Left forelimb (tissue), 1 donor: ENCODE measurements at regions not wholly inside any gene's neighbourhood (a gene's known extent, or its start where the extent isn't known, plus 50 kb on each side); places are given as distances from the start of the nearest gene placed in this dataset.

Source experiments
- DNase-seq: peaks from one replicate; pipeline ENCODE4 v3.0.0-alpha.2; 2018; ENCODE audit warnings: low spot score

DNA sequence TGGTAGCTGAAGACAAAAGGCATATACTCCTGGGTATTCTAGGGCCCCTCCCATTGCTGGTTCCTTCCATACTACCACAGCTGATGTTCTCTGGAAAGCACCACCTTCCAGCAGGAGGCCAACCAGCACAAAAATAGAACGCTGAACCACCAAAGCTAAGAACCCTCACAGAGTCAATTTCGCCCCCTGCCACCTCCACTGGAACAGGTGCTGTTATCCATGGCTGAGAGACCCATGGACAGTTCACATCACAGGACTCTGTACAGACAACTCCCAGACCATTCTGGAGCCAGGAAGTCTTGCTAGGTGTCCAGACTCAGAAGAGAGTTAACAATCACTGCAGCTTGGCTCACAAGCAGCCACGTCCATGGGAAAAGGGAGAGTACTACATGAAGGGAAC, 1851.5 kb upstream of the NUDT12 start:
- no peak for DNase-seq

DNA sequence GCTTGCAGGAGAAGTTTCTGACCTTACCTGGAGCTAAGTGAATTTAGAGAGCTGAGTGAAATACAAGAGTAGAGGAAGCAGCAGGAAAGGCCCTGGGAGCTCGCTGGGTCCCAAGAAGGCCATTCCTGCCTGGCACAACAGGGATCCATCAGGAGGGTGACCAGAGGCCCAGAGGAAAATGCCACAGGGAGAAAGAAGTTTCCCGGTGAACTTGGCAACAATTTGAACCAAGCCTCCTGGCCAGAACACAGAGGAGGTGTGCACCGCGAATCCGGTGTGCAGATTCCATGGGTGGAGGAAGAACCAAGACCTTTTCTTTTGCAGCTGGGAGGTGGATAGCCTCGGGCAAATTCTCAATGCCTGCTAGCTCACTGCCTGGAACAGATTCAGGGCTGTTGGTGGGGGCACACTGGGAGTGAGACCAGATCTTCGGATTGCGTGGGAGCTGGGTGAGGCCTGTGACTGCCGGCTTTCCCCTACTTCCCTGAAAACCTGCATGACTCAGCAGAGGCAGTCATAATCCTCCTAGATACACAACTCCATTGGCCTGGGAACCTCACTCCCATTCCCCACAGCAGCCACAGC, 1850.9 kb upstream of the NUDT12 start:
- DNase-seq = no peak

DNA sequence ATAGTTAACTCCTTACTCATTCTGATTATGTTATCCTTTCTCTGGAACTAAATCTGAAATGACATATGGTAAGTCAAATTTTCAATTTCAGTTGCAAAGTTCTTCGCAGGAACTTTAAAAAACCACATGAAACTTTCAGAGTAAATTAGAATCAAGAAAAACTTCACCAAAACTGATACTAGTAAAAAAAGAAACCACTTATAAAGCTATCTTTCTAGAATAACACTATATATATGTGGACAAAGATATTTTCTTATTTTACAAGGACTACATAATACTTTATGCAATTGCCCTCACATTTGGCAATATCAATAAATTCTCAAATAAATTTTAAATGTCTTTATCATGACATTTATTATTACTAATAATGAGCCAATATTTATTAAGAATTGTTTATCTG, 1847.1 kb upstream of the NUDT12 start:
- no peak for DNase-seq

DNA sequence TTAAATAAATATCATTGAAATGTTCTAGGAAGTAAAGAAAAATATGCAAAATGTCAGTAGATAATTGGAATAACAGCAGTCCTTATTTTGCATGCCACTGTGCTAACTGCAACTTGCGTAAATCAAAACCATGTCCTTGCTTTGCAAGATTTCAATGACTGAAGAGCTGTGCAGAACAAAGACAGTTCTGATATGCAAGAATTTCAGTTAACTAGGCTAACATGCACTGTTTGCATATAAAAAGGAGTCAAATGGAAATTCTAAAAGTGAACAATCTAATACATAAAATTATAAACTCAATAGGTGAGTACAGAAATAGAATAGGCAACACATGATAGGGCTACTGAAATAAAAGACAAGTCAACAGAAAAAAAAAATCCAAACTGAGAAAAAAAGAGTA, 1844.6 kb upstream of the NUDT12 start:
- no peak for DNase-seq

DNA sequence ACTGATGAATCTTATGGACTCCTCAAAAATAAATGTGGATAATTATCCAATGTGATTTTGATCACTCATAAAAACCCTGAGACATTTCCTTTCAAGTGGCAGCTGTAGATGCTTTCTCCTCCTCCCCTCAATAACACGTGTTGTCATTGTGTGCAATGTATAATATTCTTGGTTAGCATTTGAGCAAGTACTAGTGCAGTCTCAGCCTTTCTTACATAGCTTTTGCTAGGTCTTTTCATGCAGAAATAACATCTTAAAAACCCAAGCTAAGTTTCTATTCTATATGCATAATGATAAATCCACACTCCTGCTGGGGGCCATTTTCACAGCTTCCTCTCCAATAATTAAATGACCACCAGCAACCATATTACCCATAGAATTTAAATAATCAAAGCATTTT, 1835.2 kb upstream of the NUDT12 start:
- no peak for DNase-seq

- DNase-seq = no peak
These were observed 1830.1 kb upstream of the NUDT12 start for GRCh38 chr5:105392710-105393149.

GRCh38 chr5:105392122-105392709, 1829.6 kb upstream of the NUDT12 start:
- DNase-seq = no peak

- no peak for DNase-seq
These were observed 1817.5 kb upstream of the NUDT12 start for GRCh38 chr5:105380126-105380525.

DNA sequence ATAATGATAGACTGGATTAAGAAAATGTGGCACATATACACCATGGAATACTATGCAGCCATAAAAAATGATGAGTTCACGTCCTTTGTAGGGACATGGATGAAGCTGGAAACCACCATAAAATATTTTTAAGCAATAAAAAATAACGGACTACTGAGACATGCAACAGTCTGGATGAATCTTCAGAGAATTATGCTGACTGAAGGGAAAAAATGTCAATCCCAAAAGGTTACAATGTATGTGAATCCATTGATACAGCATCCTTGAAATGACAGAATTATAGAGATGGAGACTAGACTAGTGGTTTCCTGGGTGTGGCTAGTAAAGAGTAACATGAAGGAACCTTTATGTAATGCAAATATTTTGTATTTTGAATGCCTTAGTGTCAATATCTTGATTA, 1808.6 kb upstream of the NUDT12 start:
- DNase-seq = no peak

DNA sequence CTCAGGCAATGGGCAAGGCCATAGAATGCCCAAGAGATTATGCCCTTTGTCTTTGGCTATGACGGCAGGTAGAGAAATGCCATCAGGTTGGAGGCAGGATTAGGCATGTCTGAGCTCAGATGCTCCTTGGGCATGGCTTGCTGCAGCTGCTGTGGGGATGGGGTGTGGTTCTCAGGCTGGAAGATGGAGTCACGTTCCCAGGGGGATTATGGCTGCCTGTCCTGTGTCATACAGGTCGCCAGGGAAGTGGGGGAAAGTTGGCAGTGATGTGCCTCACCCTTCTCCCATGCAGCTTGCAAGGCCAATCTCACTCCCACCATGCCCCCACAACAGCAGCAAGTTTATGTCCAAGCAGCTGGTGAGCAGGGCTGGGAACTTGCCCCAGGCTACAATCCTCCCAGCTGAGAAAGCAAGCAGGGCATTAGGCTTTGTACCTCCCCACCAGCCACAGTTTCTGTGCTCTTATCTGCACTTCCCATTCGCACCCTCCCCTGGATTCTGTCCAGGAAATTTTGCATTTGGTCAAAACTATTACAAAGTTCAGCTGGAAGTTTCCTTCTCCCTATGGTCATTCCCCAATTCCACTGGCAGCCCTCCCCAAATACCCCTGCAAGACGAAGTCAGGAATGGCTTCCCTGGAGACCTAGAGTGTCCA, 1788.0 kb upstream of the NUDT12 start:
- DNase-seq = no peak

DNA sequence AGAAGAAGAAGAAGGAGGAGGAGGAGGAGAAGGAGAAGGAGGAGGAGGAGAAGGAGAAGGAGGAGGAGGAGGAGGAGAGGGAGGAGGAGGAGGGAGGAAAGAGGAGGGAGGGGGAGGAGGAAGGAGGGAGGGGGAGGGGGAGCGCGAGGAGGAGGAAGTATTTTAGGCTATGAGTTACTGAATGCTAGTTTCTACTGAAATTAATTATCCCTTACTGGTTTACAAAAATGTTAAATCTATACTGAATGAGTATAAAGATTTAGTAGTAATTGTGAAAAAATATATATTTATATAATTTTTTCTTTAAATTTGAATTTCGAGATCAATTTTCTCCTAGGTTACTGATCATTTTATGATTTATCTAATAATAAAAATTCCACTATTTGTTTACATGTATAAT, 1769.0 kb upstream of the NUDT12 start:
- DNase-seq = no peak

GRCh38 chr5:105330185-105330584, 1767.6 kb upstream of the NUDT12 start:
- no peak for DNase-seq

DNA sequence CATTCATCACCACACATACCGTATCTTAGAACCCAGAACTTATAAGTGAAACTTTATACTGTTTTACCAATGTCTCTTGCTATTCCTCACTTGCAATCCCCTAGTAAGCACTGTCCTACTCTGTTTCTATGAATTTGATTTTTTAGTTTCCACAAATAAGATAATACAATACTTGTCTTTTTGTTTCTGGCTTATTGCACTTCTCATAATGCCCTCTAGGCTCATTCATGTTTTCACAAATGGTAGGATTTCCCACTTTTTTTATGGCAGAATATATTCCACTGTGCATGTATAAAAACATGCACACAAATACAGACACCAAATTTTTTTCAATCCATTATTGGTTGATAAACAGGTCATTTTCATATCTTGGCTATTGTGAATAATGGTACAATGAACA, 1742.3 kb upstream of the NUDT12 start:
- DNase-seq = no peak

DNA sequence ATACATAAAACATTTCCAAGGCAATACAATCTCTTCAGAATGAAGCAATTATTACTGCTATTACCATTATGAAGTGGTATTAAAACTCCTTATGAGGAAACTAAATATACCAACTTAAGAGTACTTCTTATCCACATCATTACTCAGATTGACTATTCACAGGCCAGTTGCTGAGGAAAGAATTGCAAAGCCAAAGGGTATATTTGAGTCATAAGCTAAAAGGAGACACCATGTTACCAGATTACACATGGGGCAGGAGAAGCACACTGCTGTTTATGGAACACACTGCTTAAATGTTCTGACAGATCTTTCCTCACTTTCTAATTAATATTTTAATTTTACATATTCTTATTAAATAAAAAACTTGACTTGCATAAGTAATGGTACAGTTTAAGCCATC, 1726.4 kb upstream of the NUDT12 start:
- DNase-seq = no peak

DNA sequence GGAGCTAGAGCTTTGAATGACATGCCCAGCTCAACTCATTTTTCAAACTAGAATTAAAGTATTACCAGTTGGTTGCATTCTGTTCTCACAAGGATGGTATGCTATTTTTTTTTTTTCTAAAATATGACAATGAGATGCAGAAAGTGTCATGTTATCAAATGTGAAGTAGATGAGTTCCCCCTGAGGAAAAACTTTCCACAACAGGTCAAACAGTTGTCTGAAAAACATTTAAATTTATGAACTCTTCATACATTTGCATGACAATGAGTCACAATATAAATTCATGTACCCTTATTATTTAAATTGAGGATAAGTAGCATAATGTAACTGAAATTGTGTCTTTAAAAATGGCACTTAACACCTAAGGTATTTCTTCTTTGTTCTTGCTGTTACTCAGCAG, 1720.5 kb upstream of the NUDT12 start:
- no peak for DNase-seq

- no peak for DNase-seq
These were observed 1711.5 kb upstream of the NUDT12 start for GRCh38 chr5:105274079-105274478.

- no peak for DNase-seq
These were observed 1700.9 kb upstream of the NUDT12 start for GRCh38 chr5:105263515-105263914.

DNA sequence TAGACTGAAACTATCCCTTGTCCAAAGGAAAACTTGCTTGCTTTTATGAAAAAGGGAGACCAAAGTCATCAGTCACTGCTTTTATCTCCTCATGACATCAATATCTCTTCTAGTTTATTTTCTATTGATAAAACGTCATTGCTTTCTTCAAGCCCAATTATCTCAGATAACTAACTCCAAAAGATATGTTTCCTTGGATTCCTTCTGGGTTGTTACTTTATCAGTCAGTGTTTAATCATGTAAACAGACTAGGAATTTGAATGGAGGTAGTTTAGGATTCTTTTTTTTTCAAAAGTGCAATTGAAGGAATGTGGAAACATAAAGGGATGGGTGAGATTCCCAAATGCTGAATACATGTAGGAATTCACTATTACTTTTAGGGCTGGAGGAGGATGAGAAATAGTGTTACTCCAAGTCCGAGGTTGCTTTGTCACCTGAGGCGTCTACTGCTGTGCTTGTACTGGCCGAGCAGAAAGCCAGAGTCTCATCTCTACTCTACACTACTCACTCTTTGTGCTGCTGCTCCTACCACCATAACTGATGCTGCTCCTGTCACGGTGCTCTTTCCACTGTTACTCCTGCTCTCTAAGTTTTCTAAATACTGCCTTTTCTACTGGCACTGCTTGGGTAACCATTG, 1697.1 kb upstream of the NUDT12 start:
- DNase-seq = no peak

- DNase-seq = no peak
These were observed 1676.0 kb upstream of the NUDT12 start for GRCh38 chr5:105238561-105238960.

DNA sequence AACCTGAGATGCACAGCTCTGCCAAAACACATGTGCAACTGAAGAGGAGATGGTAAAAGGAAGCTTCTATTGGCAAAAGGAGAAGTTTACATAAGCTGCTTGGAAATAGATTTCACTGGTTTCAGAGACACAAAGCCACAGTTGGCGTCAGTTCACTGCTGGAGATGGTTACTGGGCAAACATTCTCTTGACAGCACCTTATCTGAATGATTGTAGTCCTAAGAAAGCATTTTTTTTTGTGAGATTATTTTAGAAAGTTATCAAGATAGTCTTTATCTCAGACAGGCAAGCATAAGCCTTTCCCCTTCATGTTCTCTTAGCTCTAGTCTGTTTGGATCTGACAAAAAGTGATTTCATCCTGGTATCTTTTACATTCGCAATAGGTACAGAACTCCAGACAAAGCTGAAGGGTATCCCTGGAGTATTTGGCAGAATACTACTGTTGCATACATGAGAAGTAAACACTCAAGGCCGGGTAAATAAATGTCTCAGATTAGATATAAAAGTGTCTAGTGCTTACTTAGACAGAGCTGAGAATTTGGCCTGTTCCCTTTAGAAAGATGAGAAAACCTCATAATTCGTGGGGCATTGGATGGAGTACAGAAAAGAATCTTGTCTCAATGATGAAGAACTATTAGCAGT, 1668.0 kb upstream of the NUDT12 start:
- no peak for DNase-seq

- no peak for DNase-seq
These were observed 1655.4 kb upstream of the NUDT12 start for GRCh38 chr5:105218018-105218417.

GRCh38 chr5:105213078-105213477, 1650.5 kb upstream of the NUDT12 start:
- DNase-seq = no peak

DNA sequence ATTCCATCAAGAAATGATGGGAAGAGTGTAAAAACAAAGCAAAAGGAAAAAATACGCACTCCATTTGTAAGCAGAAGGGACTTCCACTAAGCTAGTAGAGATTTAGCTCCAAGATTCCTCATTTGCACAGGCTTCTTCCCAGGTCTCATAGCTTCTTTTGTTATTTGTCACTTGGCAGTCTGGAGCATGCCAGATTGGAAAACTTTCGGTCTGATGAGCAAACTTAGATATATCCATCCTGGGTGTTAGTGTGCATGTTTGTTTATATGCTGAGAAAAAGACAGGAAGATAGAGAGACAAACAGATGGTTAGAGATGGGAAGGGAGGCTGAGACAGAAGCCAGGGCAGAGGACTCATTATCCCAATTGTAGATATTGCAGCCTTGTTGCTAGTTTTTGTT, 1644.5 kb upstream of the NUDT12 start:
- DNase-seq = no peak
